ENCODE measurements at regions not wholly inside any gene's neighbourhood (a gene's known extent, or its start where the extent isn't known, plus 50 kb on each side); places are given as distances from the start of the nearest gene placed in this dataset.

DNA sequence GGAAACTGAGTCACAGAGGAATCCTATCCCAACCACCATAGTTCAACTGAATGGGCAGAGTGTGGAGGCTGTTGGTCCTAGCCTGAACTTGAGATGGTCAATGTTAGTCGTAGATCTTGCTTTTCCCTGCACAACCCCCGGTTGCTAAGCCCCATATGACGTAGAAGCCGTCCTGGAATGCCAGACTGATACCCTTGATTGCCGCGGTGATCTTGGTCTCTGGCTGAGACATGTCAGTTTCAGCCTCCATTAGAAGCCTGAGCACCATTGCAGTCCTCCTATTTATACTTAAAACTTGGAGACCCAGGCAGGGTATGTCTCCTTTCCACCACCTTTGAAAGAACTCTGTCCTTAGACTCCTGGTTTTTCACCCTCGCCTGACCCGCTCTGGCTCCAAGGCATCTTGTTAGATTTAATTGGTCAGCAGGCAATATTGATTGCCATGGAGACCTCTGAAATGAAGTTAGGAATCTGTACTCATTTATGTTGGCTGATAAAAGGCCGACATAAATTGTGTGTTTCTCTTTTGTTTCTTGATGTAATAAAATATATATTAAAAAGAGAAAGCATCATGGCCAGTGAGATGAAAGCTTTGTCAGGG lies 53.4 kb downstream of the RPLP1 start:
- no peak for DNase-seq

DNA sequence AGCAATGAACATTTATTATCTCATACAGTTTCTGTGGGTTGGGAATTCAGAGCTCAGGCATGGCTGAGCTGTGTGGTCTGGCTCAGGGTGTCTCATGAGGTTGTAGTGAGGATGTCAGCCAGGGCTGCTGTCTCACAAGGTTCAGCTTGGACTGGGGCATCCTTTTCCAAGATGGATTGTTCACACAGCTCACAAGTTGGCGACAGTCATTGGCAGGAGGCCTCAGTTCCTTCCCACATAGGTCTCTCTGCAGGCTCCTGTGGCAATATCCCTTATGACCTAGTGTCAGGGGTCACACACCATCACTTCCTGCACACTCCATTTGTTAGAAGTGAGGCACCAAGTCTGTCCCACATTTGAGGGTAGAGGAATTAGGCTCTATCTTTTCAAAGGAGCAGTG lies 56.0 kb downstream of the RPLP1 start:
- no peak for DNase-seq

DNA sequence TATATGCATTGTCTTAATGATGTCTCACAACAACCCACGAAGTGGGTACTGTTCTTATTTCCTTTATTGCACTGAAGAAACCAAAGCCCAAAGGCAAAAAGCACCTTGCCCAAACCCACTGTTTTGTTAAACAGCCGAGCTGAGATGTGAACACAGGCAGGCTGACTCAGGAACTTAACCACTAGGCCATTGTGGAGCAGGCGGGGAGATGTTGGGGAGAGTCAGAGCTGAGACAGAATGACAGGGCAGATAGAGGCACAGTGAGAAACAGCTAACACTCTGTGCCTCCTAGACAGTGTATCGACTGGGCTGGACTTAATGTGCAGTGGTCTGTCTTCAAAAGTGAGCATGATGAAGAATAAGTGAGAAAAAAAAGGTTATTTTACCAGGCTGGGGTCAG lies 56.5 kb downstream of the RPLP1 start:
- DNase-seq: peak; percentile 3

DNA sequence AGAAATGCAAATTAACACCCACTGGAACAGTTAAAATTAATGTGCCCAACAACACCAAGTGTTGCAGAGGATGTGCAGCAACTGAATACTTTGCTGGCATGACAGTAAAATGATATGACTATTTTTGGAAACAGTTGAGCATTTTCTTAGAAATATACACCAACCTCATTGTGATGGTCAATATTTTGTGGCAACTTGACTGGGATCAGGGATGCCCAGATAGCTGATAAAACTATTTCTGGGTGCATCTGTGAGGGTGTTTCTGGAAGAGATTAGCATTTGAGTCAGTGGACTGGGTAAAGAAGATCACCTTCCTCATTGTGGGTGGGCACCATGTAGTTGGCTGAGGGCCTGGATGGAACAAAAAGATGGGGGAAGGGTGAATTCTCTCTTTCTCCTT lies 57.9 kb downstream of the RPLP1 start:
- no peak for DNase-seq

DNA sequence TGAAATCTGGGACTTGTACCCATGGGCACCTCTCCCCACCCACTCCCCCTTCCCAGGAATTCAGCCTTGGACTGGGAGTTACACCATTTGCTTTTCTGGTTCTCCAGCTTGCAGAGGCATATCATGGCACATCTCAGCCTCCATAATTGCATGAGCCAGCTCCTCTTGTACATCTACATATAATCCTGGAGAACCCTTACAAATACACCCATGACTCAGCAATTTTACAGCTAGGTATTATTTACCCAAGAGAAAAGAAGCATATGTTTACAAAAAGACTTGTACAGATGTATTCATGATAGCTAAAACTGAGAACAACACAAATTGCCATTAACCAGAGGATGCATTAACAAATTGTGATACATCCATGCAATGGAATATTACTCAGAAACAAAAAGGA lies 58.4 kb downstream of the RPLP1 start:
- DNase-seq: no peak

DNA sequence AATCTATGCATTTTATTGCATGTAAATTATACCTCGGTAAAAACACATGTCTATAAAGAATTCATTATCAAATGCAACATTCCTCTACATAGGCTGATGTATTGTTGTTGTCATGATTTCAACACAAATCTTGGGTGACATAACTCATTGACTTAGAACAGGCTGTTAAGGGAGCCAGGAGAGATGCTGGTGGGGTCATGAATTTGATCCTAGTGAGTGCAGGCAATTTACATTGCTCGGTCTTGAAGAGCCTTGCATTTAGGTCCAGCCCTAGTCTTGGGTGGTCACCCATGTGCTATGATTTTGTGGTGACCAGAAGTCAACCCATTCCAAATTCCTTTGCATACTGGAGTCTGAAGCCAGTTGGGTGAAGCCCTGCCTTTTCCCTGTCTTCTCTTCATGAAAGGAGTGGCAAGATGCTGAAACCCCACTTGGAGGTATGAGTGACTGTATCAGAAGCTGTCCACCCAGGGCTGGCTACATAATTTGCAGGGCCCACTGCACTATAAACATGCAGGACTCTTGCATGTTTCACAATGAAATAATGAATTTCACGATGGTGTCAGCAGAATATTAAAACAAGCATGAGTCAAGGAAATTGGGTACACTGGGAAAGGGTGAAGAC lies 59.2 kb downstream of the RPLP1 start:
- no peak for DNase-seq

DNA sequence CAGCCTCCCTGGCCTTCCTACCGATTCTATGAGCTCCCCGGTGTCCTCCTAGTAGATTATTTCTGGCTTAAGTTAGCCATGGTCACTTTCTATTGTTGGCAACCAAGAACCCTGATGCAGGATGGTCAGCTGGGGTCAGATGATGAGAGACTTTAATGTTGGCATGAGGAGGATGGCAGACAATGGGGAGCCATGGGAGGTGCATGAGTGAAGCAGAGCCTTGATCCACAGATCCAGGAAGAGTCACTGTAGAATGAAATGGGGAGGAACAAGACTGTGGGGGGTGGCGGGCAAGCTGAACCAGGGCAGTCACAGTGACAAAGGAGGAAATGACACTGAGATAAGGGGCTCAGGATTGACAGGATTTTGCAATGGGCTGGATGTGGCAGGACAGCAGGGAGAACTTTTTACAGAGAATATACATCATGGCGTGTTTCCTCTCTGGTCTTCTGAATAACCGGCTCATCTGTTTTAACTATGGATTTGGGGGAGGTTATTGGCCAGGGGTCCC lies 60.9 kb downstream of the RPLP1 start:
- DNase-seq: no peak

DNA sequence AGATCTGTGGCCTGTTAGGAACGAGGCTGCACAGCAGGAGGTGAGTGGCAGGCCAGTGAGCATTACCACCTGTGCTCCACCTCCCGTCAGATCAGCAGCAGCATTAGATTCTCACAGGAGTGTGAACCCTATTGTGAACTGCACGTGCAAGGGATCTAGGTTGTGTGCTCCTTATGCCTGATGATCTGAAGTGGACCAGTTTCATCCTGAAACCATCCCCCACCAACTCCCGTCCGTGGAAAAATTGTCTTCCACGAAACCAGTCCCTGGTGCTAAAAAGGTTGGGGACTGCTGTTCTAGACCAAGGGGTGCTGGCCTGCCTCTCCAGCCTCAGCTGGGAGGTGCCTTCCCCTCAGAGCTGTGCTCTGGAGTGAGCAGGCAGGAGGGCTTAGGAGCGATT lies 61.4 kb downstream of the RPLP1 start:
- no peak for DNase-seq

DNA sequence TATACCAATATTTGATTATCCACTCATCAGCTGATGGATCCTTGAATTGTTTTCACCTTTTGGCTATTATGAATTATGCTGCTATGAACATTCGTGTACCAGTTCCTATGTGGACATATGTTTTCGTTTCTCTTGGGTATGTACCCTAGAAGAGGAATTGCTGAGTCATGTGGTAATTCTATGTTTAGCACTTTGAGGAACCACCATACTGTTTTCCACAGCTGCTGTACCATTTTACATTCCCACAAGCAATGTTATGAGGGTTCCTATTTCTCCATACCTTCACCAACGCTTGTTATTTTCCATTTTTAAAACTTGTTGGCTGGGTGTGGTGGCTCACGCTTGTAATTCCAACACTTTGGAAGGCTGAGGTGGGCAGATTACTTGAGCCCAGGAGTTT lies 62.9 kb downstream of the RPLP1 start:
- DNase-seq: no peak

DNA sequence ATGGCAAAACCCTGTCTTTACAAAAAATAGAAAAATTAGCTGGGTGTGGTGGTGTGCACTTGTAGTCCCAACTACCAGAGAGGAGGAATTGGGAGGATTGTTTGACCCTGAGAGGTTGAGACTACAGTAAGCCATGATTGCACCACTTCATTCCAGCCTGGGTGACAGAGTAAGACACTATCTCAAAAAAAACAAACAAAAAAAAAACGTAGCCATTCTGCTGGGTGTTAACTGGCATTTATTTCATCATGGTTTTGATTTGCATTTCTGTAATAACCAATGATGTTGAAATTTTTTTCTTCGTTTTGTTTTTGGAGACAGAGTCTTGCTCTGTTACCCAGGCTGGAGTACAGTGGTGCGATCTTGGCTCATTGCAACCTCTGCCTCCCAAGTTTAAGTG lies 63.3 kb downstream of the RPLP1 start:
- no peak for DNase-seq

DNA sequence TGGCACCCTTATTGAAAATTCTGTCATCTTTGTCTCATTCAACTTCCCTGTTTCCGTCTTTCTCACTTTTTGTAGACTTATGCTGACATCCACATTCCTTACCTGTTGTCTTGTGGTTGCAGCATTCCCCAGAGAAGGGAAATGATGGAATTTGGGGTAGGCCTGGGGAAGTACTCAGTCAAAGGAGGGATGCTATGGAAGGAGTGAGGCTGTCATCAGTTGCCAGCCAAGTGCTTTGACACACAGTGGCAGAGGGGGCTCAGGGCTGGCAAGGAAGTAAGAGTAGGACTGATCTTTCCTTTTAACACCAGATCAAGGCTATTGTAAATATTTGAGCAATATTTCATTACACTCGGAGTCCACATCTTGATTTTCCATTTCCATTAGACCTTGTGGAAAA lies 64.4 kb downstream of the RPLP1 start:
- DNase-seq: no peak

DNA sequence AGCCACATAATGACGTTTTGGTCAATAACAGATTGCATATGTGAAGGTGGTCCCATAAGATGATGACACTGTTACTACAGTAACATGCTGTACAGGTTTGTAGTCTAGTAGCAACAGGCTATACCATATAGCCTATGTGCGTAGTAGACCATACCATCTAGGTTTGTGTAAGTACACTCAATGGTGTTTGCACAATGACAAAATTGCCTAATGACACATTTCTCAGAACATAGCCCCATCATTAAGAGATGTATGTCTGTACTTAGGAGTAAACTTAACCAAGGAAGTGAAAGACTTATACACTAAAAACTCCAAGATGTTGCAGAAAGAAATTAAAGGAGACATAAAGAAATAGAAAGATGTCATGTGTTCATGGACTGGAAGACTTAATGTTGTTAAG lies 66.2 kb downstream of the RPLP1 start:
- DNase-seq: no peak

DNA sequence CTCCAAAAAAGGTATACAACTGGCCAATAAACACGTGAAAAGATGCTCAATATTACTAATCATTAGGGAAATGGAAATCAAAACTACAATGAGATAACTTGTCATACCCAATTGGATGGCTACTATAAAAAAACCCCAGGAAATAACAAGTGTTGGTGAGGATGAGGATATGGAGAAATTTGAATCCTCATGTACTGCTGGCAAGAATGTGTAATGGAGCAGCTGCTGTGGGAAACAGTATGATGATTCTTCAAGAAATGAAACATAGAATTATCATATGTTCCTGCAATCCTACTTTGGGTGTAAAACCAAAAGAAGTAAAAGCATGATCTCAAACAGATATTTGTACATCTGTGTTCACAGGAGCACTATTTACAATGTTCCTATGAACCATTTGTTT lies 67.4 kb downstream of the RPLP1 start:
- no peak for DNase-seq

DNA sequence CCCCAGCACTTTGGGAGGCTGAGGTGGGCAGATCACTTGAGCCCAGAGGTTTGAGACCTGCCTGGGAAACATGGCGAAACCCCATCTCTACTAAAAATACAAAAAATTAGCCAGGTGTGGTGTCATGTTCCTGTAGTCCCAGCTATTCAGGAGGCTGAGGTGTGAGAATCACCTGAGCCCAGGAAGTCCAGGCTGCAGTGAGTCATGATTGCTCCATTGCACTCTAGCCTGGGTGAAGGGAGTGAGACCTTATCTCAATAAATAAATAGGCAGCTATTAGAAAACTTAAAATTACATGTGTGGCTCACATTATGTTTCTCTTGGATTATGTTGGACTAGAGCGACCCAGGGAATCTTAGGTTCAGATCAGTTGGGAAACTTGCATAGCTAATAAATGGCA lies 69.7 kb downstream of the RPLP1 start:
- DNase-seq: no peak

DNA sequence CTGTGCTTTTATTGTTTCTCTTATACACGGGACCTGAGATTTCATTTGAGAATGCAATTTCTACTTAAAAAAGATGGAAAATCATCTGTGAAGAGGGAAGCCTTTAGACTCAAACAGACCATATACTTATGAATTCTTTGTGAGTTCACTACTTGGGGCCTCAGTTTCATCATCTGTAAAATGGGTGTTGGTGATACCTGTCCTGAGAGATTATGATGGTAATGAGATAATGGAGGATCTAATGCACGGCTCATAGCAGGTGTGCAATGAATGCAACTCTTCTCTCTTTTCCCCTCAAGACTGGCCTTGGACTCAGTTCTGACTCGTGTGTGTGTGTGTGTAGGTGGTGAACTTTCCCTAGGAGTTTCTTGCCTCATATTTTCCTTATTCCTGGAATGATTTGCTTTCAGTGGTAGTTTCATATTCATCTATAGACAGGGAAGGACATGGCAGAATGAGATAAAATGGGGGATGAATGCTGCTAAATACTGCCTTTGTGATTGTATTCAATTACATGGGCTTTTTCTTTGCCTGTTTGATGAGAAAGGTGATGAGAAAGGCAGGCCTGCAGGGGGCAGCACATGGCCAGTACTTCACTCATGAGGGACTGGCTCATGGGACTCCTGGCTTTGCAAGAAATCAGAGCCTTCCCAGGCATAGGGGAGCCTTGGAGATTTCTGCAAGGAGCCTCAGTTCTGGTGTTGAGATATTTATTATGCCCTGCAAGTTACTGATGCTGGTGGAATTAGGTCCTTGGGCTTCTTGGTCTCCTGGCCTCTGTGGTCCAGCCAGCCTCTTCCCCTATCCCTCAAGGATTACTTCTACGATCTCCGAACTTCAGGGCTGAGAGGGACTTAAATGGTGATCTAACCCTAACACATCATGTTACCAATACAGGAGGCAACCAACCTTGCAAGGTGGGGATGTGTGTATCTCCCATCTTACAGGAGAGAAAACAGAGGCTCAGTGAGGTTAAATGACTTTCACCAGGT lies 70.7 kb downstream of the RPLP1 start:
- DNase-seq: peak; percentile 63

DNA sequence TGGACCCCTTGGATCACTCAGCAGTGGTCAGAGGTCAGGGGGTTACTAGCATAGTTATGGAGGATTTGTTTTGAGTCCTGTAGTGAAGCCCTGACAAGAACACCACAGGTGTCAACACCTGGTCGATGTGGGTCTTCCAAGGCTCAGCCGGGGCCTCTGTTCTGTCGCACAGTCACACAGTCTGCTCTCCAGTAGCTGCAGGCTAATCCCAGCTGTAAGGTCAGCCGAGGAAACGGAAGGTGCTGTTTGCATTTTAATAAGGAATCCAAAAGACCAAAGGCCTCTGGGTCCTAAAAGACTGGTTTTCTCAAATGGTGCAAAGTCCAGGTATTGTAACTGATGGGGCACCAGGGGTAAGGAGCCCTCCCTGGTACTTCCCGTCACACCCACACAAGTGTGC lies 71.7 kb downstream of the RPLP1 start:
- DNase-seq: no peak

DNA sequence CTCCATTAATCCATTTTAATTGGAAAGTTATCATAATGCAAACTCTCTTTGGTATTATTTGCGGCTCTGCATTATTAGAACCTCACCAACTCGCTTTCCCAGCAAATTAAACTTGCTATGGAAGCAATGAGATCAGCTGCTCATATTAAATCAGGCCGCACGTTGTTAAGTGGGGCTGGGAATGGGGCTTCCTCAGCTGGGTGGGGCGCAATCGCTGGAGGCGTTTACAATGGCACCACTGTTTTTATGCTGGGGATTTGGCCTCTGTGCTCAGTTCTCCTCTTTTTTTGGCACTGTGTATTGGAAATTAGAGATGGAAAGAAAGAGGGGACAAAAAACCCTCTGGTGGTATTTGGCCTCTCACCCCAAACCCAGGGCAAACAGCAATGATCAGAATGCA lies 72.2 kb downstream of the RPLP1 start:
- no peak for DNase-seq

DNA sequence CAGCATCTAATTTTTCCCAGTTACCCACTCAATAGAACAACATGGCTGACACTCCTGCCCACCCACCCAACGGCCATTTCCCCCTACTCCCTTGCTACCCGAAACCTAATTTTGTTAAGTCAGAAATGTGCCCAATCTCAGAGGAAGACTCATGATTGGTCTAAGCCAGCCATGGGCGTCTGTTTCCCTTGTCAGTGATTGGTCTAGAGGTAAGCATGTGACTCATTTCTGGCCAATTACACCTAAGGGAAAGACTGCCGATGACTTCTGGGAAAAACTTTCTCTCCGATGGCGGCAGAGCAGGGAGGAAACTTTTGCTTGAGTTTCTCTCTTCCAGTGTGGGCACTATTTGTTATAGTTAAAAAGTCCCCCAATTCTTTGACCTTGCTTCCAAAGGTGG lies 72.9 kb downstream of the RPLP1 start:
- DNase-seq: no peak

DNA sequence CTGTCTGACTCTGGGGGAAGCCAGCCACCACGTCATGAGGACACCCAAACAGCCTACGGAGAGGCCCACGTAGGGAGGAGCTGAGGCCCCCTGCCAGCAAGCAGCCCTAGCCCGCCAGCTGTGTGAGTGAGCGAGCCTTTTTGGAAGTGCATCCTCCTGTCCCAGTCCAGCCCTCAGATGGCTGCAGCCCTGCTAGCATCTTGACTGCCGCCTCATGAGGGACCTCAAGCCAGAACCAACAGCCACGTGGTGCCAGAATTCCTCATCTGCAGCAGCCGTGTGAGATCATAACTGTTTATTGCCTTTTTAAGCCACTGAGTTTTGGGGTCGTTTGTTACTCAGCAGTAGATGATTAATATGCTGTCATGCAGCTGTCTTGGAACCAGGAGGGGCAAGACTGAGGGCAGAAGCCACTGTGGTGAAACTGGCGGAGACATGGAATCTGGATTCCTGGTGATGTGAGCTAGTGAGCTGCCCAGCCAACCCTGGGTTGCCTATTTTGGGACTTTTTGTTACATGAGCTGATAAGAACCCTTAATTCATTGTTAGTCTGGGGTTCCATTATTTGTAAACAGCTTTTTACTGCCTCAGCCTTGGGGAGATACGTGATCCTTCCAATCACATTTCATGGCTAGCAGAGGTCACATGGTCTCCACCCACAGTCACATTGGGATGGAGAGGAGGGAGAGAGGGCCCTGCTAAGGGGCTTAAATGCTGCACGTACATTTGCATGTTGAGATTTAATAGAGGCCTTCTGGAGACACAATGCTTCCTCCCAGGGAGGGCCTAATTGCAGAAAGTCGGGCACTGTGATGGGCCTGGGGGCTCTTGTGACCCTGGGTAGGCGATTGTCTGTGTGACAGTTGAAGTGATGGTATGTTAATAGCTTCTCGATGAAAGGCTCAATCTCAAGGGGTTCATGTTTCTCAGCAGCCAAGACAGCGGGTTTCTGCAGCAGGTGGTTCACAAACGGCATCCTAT lies 73.8 kb downstream of the RPLP1 start:
- no peak for DNase-seq

DNA sequence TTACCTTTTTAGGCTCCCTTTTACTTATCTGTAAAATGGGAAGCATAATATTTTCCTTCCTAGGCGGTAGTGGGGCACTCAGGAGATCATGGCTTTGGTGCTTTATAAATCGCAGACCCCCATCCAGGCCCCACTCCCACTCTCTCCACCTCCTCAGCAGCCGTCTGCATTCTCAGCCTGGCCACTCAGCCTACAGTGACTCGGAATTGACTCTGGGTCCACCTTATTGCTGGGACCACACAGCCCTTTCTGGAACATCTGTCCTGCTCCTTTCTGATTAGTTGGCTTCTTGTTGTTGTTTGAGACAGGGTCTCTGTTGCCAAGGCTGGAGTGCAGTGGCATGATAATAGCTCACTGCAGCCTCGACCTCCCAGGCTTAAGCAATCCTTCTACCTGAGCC lies 76.5 kb downstream of the RPLP1 start:
- DNase-seq: no peak

DNA sequence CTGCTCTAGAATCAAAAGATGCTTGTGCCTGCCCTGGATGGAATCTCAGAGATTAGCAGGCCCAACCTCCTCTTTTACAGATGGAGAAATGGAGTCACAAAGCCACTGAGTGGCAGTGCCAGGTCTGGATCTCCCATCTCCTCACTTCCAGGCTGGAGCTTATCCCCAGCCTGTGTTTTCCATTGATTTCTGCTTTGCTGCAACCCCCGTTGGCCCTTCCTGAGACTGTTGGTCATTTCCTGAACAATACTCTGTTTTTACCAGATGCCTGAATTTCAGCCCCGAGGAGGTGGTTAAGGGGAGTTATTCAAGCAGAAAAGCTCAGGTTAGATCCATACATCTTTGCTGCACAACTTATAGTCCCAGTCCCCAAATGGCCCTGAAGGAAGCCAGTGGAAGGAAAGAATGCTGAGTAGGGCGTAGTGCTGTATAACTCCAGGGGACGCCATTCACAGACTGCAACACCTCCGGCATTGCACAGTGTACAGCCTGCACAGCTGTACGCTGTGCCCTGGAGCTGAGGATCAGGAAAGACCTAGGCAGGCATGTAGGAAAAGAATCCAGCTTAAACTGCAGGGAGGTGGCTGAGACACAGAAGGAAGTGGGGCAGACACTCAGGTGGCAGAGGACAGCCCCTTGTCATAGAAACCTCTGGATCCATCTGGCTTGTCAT lies 77.5 kb downstream of the RPLP1 start:
- no peak for DNase-seq
